HEK293T (cell line): ENCODE measurements at regions not wholly inside any gene's neighbourhood (a gene's known extent, or its start where the extent isn't known, plus 50 kb on each side); places are given as distances from the start of the nearest gene placed in this dataset.

Source experiments
- NFRKB ChIP-seq: fragments of 450-650 bp; IDR thresholded peaks from 2 replicates; pipeline ENCODE4 v1.6.1; 2016; ENCODE audit warnings: mild to moderate bottlenecking, moderate library complexity
- SP1 ChIP-seq: fragments of 450-650 bp; IDR thresholded peaks from 2 replicates; pipeline ENCODE4 v1.6.1; 2017
- SUZ12 ChIP-seq: fragments of 450-650 bp; IDR thresholded peaks from 2 replicates; pipeline ENCODE4 v1.6.1; 2016; ENCODE audit warnings: mild to moderate bottlenecking
- TARDBP ChIP-seq: fragments of 450-650 bp; IDR thresholded peaks from 2 replicates; pipeline ENCODE4 v1.6.1; 2016

DNA sequence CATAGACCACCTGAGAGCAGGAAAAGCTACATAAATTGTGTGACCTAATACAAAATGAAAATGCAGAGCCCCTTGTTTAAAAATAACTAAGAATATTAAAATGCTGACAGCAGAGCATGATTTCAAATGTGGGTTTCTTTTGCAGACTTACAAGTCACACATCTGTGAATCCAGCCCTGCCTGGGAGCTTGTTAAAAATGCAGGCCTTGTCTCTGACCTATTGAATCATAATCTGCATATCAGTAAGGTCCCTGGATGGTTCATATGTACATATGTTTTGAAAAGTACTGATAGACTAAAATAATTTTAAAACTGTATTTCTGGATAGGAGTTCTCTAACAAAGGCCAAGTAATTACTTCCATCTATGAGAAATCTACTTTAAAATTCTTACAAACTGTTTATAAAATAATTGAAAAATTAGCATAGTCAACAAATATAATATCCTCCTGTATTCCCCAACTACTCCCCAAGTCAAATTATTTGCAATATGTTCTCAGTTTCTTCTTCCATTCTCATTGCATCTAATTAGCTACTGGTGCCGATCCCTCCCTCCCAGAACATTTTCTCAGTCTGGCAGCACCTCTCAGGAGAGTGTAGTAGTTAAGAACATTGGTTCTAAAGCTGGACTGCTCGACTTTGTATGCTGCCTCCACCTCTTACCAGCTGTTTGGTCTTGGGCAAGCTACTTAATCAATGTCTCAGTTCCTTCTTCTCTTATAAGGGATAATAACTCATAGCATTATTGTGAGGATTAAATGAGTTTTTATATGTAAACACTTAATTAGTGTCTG is 1040.4 kb upstream of the CDH2 start:
- TF ChIP-seq NFRKB (no peak), TARDBP (no peak), SP1 (no peak), SUZ12 (no peak)
